Breast epithelium (tissue), 3 donors: ENCODE measurements at regions not wholly inside any gene's neighbourhood (a gene's known extent, or its start where the extent isn't known, plus 50 kb on each side); places are given as distances from the start of the nearest gene placed in this dataset.

Source experiments
- CTCF ChIP-seq, 3 donors: fragments of 450-650 bp; IDR thresholded peaks; one replicate each; pipeline ENCODE4 v1.5.1; 2016 to 2017; ENCODE audit warnings: antibody characterized with exemption in 3 of 3, mild to moderate bottlenecking in 3 of 3, moderate library complexity in 3 of 3
- POLR2A ChIP-seq: fragments of 450-650 bp; IDR thresholded peaks from one replicate; pipeline ENCODE4 v1.6.1; 2016; ENCODE audit warnings: antibody characterized with exemption, mild to moderate bottlenecking, moderate library complexity
- POLR2AphosphoS5 ChIP-seq, 3 donors: sonication (generic); formaldehyde crosslinking; IDR thresholded peaks; one replicate each; pipeline ENCODE4 v1.6.1; 2017; ENCODE audit warnings: antibody characterized with exemption in 3 of 3

- TF ChIP-seq CTCF (IDR thresholded peaks at IDR 0.05) (no peak), POLR2AphosphoS5 (IDR thresholded peaks at IDR 0.05) (no peak), POLR2A (no peak)
These were observed 287.4 kb upstream of the ZP4 start for GRCh38 chr1:238177960-238178645.
